Heart left ventricle (tissue), 16 donors: ENCODE measurements at regions not wholly inside any gene's neighbourhood (a gene's known extent, or its start where the extent isn't known, plus 50 kb on each side); places are given as distances from the start of the nearest gene placed in this dataset.

Experiments
- ATAC-seq, 4 donors: fragments of 200-7000 bp; cut with Tn5 transposase; one replicate each; pipeline ENCODE4 v1.9.1; 2020 to 2022; ENCODE audit warnings: moderate library complexity in 4 of 4, mild to moderate bottlenecking in 3 of 4, moderate number of reproducible peaks in 1 of 4
- DNase-seq, 5 donors: peaks; one replicate each; pipeline ENCODE4 v3.0.0-alpha.2; 2020
- H3K27ac ChIP-seq, 12 donors: fragments of 200-600 bp; sonication (generic) in 4 of 12; one replicate each; pipeline versions ENCODE4 v1.5.0 to v1.8.0; 2016 to 2022; ENCODE audit warnings: mild to moderate bottlenecking in 2 of 12
- H3K27me3 ChIP-seq, 9 donors: fragments of 200-600 bp; sonication (generic) in 2 of 9; one replicate each; pipeline versions ENCODE4 v1.5.1 to v1.8.0; 2016 to 2022; ENCODE audit warnings: mild to moderate bottlenecking in 3 of 9
- H3K36me3 ChIP-seq, 9 donors: fragments of 200-600 bp; sonication (generic) in 2 of 9; one replicate each; pipeline versions ENCODE4 v1.5.0 to v1.8.0; 2018 to 2022; ENCODE audit warnings: mild to moderate bottlenecking in 2 of 9
- H3K4me1 ChIP-seq, 12 donors: fragments of 200-600 bp; sonication (generic) in 4 of 12; one replicate each; pipeline versions ENCODE4 v1.5.0 to v1.8.0; 2016 to 2022; ENCODE audit warnings: mild to moderate bottlenecking in 3 of 12
- H3K4me3 ChIP-seq, 12 donors: fragments of 200-600 bp; sonication (generic) in 4 of 12; one replicate each; pipeline versions ENCODE4 v1.5.0 to v1.8.0; 2017 to 2022; ENCODE audit warnings: mild to moderate bottlenecking in 9 of 12, moderate library complexity in 4 of 12
- H3K9me3 ChIP-seq, 12 donors: fragments of 200-600 bp; sonication (generic) in 4 of 12; one replicate each; pipeline versions ENCODE4 v1.5.0 to v1.8.0; 2016 to 2022; ENCODE audit warnings: mild to moderate bottlenecking in 1 of 12
- CTCF ChIP-seq, 12 donors: fragments of 200-600 bp; sonication (generic) in 4 of 12; IDR thresholded peaks; one replicate each; pipeline versions ENCODE4 v1.5.0 to v1.8.0; 2018 to 2022; ENCODE audit warnings: antibody characterized with exemption in 12 of 12, mild to moderate bottlenecking in 5 of 12
- POLR2A ChIP-seq, 2 donors: fragments of 450-650 bp; IDR thresholded peaks; one replicate each; pipeline ENCODE4 v1.6.1; 2017; ENCODE audit warnings: antibody characterized with exemption in 2 of 2, mild to moderate bottlenecking in 2 of 2, moderate library complexity in 2 of 2
- WGBS, 4 donors: extraction: QIAGEN DNeasy Blood & Tissue Kit in 2 of 4; methylation state at CpG; one replicate each; pipeline versions ENCODE4 v1.1.5 to v1.1.7; 2013 to 2018; 5-methylcytosine and 5-hydroxymethylcytosine counted together
- intact Hi-C, 10 donors: fragments of 100-400 bp; cut with DNase I; formaldehyde crosslinking; loops; one replicate each; pipeline versions ENCODE4 v1.11.1 to v1.14.2; 2022
- donor health status: ischemic (EF 13 %, LVEDD 7.1; RV severe dilation, severe dysfunction).
- donor health status: healthy with polysubstance abuse.
- donor health status: DM: no; HTN: yes; CAD: no.
- donor health status: DM: no; HTN: no; CAD: no.
- donor health status: ischemic (EF 25% LVEDD 6.9; RV normal size, moderate dysfunction).
- donor health status: ischemic (EF 25% LVEDD 5.7; RV mildly dilated, moderate dysfunction).
- donor health status: healthy.
- donor health status: DM: yes; HTN: yes; CAD: no.
- donor health status: ischemic (EF 35%, LVEDD 5.7; RV mildly dilated, moderate dysfunction).
- donor health status: nonischemic (EF 11% LVEDD 7.7; RV severe dilation, severe dysfunction).
- donor health status: DM: yes; HTN: yes; CAD: no.
- donor health status: PGD.
- donor health status: ischemic (EF 29% LVEDD 5.4; RV normal size, mild dysfunction).
- donor health status: nonischemic (EF 23%, LVEDD 6.1; RV moderate dilation, normal function).

- Histone ChIP-seq H3K4me3 (no peak overlapping the region), H3K4me1 (no peaks in the 10 kb centered on the region), H3K36me3 (no peaks in the 10 kb centered on the region), H3K27me3 (no peaks in the 10 kb centered on the region), H3K9me3 (no peaks in the 10 kb centered on the region), H3K27ac (no peak overlapping the region)
- no peak for TF ChIP-seq CTCF (IDR thresholded peaks at IDR 0.05)
- no peak for TF ChIP-seq POLR2A (IDR thresholded peaks at IDR 0.05)
- intact Hi-C loops: no loop called here
- ATAC-seq (no peak), DNase-seq (no peak)
- WGBS, 4 donors: 95 to 99% (median 98%) methylated on average over 1 of the region's 1 CpG
Observed at GRCh38 chr12:86796550-86796949, 540.4 kb upstream of the MGAT4C start.

DNA sequence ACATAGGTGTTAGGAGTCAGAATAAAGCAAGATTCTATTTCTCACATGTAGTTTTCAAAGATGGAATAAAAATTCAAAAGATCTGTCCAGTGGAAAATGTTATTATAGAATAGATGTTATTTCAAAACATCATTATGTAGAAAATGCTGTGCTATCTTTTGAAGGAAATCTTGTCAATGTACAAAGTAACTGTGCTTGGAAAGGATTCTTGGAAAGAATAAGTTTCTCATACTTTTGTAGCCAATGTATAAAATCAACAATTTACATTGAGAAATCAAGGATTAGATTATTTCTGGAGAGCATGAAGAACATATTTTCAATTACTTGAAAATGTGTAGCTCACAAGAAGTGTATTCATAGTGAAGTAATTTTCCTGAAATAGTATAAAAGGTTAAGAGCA, 532.5 kb upstream of the MGAT4C start:
- TF ChIP-seq CTCF (IDR thresholded peaks at IDR 0.05) (no peak), POLR2A (IDR thresholded peaks at IDR 0.05) (no peak)
- no peaks in the 10 kb centered on the region for H3K36me3 ChIP-seq
- intact Hi-C loops: no loop called here
- H3K27ac ChIP-seq: no peak overlapping the region
- DNase-seq: no peak
- H3K27me3 ChIP-seq: no peaks in the 10 kb centered on the region
- no peak for ATAC-seq
- H3K4me3 ChIP-seq: no peak overlapping the region
- H3K4me1 ChIP-seq: no peaks in the 10 kb centered on the region
- no peaks in the 10 kb centered on the region for H3K9me3 ChIP-seq

DNA sequence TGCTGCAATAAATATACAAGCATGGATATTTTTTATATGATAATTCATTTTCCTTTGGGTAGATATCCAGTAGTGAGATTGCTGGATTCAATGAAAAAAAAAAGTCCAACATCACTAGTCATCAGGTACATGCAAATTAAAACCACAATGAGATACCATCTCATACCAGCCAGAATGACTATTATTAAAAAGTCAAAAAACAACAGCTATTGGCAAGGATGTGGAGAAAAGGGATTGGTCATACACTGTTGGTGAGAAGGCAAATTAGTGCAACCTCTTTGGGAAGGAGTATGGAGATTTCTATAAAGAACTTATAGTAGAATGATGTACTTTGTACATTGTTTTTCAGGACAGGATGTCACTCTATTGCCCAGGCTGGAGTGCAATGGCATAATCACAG, 531.2 kb upstream of the MGAT4C start:
- Histone ChIP-seq H3K27me3 (no peaks in the 10 kb centered on the region), H3K27ac (no peak overlapping the region), H3K36me3 (no peaks in the 10 kb centered on the region), H3K4me3 (no peak overlapping the region), H3K4me1 (no peaks in the 10 kb centered on the region), H3K9me3 (peaks cover 0 to 2% (median 0%) of the 10 kb centered on the region in 12 donors)
- intact Hi-C loops: no loop called here
- TF ChIP-seq POLR2A (IDR thresholded peaks at IDR 0.05) (no peak), CTCF (IDR thresholded peaks at IDR 0.05) (no peak)
- DNase-seq (no peak), ATAC-seq (no peak)

GRCh38 chr12:86777325-86777724, 521.1 kb upstream of the MGAT4C start:
- Histone ChIP-seq H3K4me3 (no peak overlapping the region), H3K9me3 (peaks cover 0 to 2% (median 0%) of the 10 kb centered on the region in 12 donors), H3K27me3 (no peaks in the 10 kb centered on the region), H3K27ac (no peak overlapping the region), H3K36me3 (no peaks in the 10 kb centered on the region), H3K4me1 (no peaks in the 10 kb centered on the region)
- no peak for DNase-seq
- no peak for TF ChIP-seq POLR2A (IDR thresholded peaks at IDR 0.05)
- no peak for TF ChIP-seq CTCF (IDR thresholded peaks at IDR 0.05)
- intact Hi-C loops: no loop called here
- no peak for ATAC-seq
- 28 to 38% (median 29%) methylated on average over 2 of the region's 2 CpGs for WGBS, 4 donors
